Right lobe of liver (tissue), 6 donors: ENCODE measurements at regions not wholly inside any gene's neighbourhood (a gene's known extent, or its start where the extent isn't known, plus 50 kb on each side); places are given as distances from the start of the nearest gene placed in this dataset.
A peak's percentile ranks its signal among the peaks of the same experiment; 100 is the strongest.

Experiments used
- ATAC-seq, 4 donors: fragments of 200-7000 bp; cut with Tn5 transposase; one replicate each; pipeline ENCODE4 v1.9.1; 2020; ENCODE audit warnings: mild to moderate bottlenecking in 4 of 4, moderate library complexity in 4 of 4
- DNase-seq, 3 donors: peaks; one replicate each; pipeline ENCODE4 v3.0.0-alpha.2; 2020
- H3K27ac ChIP-seq, 3 donors: fragments of 200-600 bp; one replicate each; pipeline ENCODE4 v1.8.0; 2022
- H3K27me3 ChIP-seq, 2 donors: fragments of 200-600 bp; one replicate each; pipeline ENCODE4 v1.8.0; 2022
- H3K36me3 ChIP-seq, 4 donors: fragments of 200-600 bp; sonication (generic) in 1 of 4; one replicate each; pipeline versions ENCODE4 v1.5.1 to v1.8.0; 2017 to 2022; ENCODE audit warnings: control low read depth in 1 of 4
- H3K4me1 ChIP-seq, 4 donors: fragments of 200-600 bp; sonication (generic) in 1 of 4; one replicate each; pipeline versions ENCODE4 v1.5.1 to v1.8.0; 2017 to 2022; ENCODE audit warnings: control low read depth in 1 of 4
- H3K4me3 ChIP-seq, 3 donors: fragments of 200-600 bp; one replicate each; pipeline ENCODE4 v1.8.0; 2022
- H3K9me3 ChIP-seq, 4 donors: fragments of 200-600 bp; sonication (generic) in 1 of 4; one replicate each; pipeline versions ENCODE4 v1.5.1 to v1.8.0; 2017 to 2022; ENCODE audit warnings: control low read depth in 1 of 4
- POLR2A ChIP-seq: fragments of 450-650 bp; IDR thresholded peaks from one replicate; pipeline ENCODE4 v1.6.1; 2017; ENCODE audit warnings: antibody characterized with exemption, mild to moderate bottlenecking
- WGBS: methylation state at CpG from one replicate; pipeline ENCODE4 v1.1.6; 2018; ENCODE audit warnings: low coverage, low lambda C conversion rate; ENCODE audit not compliant: insufficient coverage; ENCODE audit errors: missing lambda C conversion rate; 5-methylcytosine and 5-hydroxymethylcytosine counted together
- intact Hi-C, 2 donors: fragments of 100-400 bp; cut with DNase I; formaldehyde crosslinking; loops; one replicate each; pipeline versions ENCODE4 v1.11.2 to v1.14.1; 2022
- TF ChIP-seq, protein P1 (sequence below), 4 donors: fragments of 200-600 bp in 3 of 4; fragments of 450-650 bp in 1 of 4; IDR thresholded peaks; one replicate each; pipeline versions ENCODE4 v1.5.1 to v1.8.0; 2016 to 2022; ENCODE audit warnings: antibody characterized with exemption in 4 of 4, mild to moderate bottlenecking in 2 of 4
- donor health status: DM: no; HTN: yes; CAD: no.
- donor health status: DM: no; HTN: no; CAD: no.
- donor health status: DM: no; HTN: no; CAD: no.
- donor health status: DM: no; HTN: yes; CAD: no.
- donor health status: DM: no; HTN: yes; CAD: no.

DNA sequence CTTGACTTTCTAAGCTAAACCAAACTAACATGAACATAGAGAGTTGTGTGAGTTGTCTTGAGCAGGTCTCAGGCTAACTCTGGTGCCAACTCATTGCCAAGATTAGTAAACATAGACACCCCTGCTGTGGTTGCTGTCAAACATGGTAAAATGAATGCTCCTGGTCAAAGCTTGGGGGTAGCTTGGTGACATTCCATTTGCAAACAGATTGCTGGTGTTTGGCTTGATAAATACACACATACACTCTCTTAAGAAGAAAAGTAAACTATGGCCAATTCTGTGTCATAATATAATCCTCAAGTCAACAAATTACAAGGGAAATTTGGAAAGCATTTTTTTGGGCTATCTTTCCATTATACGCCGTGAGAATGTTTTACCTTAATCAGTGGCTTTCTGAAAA is 386.4 kb upstream of the PDE3A start:
- no peak overlapping the region for H3K27ac ChIP-seq
- no peak for DNase-seq
- H3K9me3 ChIP-seq: no peaks in the 10 kb centered on the region
- TF ChIP-seq POLR2A: no peak
- TF ChIP-seq, protein P1, sequence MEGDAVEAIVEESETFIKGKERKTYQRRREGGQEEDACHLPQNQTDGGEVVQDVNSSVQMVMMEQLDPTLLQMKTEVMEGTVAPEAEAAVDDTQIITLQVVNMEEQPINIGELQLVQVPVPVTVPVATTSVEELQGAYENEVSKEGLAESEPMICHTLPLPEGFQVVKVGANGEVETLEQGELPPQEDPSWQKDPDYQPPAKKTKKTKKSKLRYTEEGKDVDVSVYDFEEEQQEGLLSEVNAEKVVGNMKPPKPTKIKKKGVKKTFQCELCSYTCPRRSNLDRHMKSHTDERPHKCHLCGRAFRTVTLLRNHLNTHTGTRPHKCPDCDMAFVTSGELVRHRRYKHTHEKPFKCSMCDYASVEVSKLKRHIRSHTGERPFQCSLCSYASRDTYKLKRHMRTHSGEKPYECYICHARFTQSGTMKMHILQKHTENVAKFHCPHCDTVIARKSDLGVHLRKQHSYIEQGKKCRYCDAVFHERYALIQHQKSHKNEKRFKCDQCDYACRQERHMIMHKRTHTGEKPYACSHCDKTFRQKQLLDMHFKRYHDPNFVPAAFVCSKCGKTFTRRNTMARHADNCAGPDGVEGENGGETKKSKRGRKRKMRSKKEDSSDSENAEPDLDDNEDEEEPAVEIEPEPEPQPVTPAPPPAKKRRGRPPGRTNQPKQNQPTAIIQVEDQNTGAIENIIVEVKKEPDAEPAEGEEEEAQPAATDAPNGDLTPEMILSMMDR (IDR thresholded peaks at IDR 0.05): no peak
- no peaks in the 10 kb centered on the region for H3K36me3 ChIP-seq
- WGBS: 96% methylated on average over 2 of the region's 2 CpGs
- ATAC-seq: no peak
- no peaks in the 10 kb centered on the region for H3K27me3 ChIP-seq
- intact Hi-C loops: no loop called here
- H3K4me3 ChIP-seq: no peak overlapping the region
- H3K4me1 ChIP-seq: no peaks in the 10 kb centered on the region

DNA sequence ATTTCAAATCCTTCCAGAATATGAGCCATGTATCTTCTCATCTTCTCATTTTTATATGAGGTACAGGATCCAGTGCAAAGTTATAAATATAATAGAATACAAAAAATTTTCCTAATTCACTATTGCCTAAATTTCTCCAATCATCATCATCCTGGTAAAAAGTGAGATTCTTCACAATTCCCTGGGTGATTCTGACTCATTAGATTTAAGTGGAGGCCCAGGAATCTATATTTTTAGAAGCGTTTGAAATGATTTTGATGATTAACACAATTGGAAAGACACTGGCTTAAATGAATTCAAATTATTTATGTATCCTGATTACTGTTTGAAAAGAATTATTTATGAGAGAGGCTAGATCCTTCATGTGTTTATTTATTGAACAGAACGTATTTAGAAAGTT is 380.3 kb upstream of the PDE3A start:
- Histone ChIP-seq H3K4me1 (peaks cover 0 to 25% (median 6%) of the 10 kb centered on the region in 4 donors), H3K9me3 (no peaks in the 10 kb centered on the region), H3K4me3 (no peak overlapping the region), H3K27ac (peak overlapping the region in 2 of 3 donors; percentile 30 to 57), H3K36me3 (no peaks in the 10 kb centered on the region), H3K27me3 (no peaks in the 10 kb centered on the region)
- TF ChIP-seq, protein P1 (IDR thresholded peaks at IDR 0.05): no peak
- no peak for TF ChIP-seq POLR2A
- intact Hi-C loops: no loop called here
- WGBS: 33% methylated on average over 2 of the region's 2 CpGs
- no peak for DNase-seq
- ATAC-seq: no peak

DNA sequence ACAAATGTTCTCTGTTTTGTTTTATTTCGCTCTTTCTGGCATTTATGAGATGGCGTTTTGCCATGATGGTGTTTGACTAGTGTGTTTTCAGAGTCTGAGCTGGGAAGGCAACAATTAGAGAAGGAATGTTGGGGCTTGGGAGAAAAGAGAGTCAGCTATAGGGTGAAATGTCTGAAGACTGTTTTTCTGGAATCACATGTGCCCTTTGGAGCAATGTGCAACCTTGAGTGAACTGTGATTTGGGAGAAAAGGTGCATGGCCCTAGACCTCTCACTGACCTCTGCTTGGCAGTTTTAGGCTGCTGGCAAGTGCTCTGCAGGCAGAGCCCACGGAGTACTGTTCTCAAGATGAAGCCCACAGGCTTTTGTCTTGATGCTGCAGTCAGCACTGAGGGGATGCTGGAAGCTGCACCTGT is 379.9 kb upstream of the PDE3A start:
- Histone ChIP-seq H3K4me1 (peaks cover 0 to 25% (median 6%) of the 10 kb centered on the region in 4 donors), H3K27me3 (no peaks in the 10 kb centered on the region), H3K4me3 (no peak overlapping the region), H3K36me3 (no peaks in the 10 kb centered on the region), H3K9me3 (no peaks in the 10 kb centered on the region), H3K27ac (peak overlapping the region in 2 of 3 donors; percentile 30 to 57)
- ATAC-seq (peak; percentile 85 to 98 (median 95)), DNase-seq (peak; percentile 25 to 75 (median 66))
- TF ChIP-seq POLR2A: no peak
- intact Hi-C loops: no loop called here
- WGBS: 20% methylated on average over 3 of the region's 3 CpGs

DNA sequence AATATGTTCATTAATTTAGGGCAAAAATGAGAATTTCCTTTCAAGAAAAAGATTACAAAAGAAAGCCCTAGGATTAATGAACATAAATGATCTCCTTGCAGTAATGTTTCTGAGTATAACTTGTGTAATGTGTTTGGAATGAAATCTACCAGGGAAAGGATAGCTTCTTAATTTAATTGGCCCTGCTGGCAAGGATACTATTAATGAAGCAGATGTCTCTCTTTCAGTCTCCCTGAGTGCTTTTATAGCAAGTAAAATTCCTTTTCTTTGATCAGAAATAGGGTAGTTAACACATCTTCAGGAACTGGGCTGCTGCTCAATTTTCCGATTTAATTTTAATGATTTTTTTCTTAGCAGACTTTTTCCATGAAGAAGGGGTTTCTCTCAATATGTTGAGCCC is 379.4 kb upstream of the PDE3A start:
- intact Hi-C loops: no loop called here
- no peak for TF ChIP-seq POLR2A
- TF ChIP-seq, protein P1 (IDR thresholded peaks at IDR 0.05): no peak
- H3K27ac ChIP-seq: peak overlapping the region in 1 of 3 donors; percentile 57
- DNase-seq: no peak
- no peaks in the 10 kb centered on the region for H3K9me3 ChIP-seq
- no peaks in the 10 kb centered on the region for H3K36me3 ChIP-seq
- ATAC-seq: no peak
- no peaks in the 10 kb centered on the region for H3K27me3 ChIP-seq
- H3K4me3 ChIP-seq: no peak overlapping the region
- WGBS: 71% methylated on average over 1 of the region's 1 CpG
- peaks cover 0 to 25% (median 6%) of the 10 kb centered on the region in 4 donors for H3K4me1 ChIP-seq

DNA sequence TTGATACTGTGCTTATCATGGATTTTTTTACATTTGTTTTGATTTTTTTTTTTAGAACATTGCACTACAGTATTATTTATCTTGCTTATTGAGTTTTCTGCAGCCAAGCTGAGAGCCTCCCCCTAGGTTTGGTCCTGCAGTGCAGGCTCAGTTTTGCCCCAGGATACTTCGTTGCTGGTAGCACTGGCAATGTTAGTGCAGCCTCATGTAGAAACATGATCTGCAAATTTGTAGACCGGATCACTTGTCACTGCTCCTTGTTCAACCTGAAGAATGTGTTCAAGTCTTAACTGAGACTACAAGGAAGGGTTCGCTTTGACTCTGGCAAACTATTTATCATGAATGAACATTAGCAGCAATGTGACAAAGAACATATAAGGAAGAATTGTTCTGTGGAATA is 377.2 kb upstream of the PDE3A start:
- H3K27ac ChIP-seq: no peak overlapping the region
- no peak for TF ChIP-seq POLR2A
- TF ChIP-seq, protein P1 (IDR thresholded peaks at IDR 0.05): no peak
- no peak for DNase-seq

More for the DNA sequence above, 377.2 kb upstream of the PDE3A start:
- 81% methylated on average over 3 of the region's 3 CpGs for WGBS
- intact Hi-C loops: no loop called here
- Histone ChIP-seq H3K4me3 (no peak overlapping the region), H3K27me3 (no peaks in the 10 kb centered on the region), H3K9me3 (no peaks in the 10 kb centered on the region), H3K4me1 (peaks cover 0 to 31% (median 6%) of the 10 kb centered on the region in 4 donors), H3K36me3 (no peaks in the 10 kb centered on the region)
- no peak for ATAC-seq
